Right hindlimb (tissue), 1 donor: ENCODE measurements at regions not wholly inside any gene's neighbourhood (a gene's known extent, or its start where the extent isn't known, plus 50 kb on each side); places are given as distances from the start of the nearest gene placed in this dataset.
"Not testable (repeated sequence)": the region's sequence is repeated elsewhere in the genome, so short reads cannot be mapped to it uniquely, and the experiment has no call there.

Source experiments
- DNase-seq: peaks from one replicate; pipeline ENCODE4 v3.0.0-alpha.2; 2018

- no peak for DNase-seq
These were observed 95.0 kb upstream of the RUFY1 start for GRCh38 chr5:179455320-179455719.

- no peak for DNase-seq
These were observed 96.0 kb upstream of the RUFY1 start for GRCh38 chr5:179454356-179454755.

GRCh38 chr5:179453616-179454015, 96.7 kb upstream of the RUFY1 start:
- DNase-seq = no peak

GRCh38 chr5:179452356-179453230, 97.8 kb upstream of the RUFY1 start:
- DNase-seq = no peak

GRCh38 chr5:179451828-179452196, 98.5 kb upstream of the RUFY1 start:
- DNase-seq = no peak

- DNase-seq = no peak
These were observed 99.1 kb upstream of the RUFY1 start for GRCh38 chr5:179451114-179451827.

GRCh38 chr5:179449950-179450349, 100.4 kb upstream of the RUFY1 start:
- DNase-seq = not testable (repeated sequence)

GRCh38 chr5:179448282-179448681, 102.1 kb upstream of the RUFY1 start:
- DNase-seq = not testable (repeated sequence)

GRCh38 chr5:179442289-179442688, 97.0 kb upstream of the ADAMTS2 start:
- not testable (repeated sequence) for DNase-seq

- peak; percentile 13 for DNase-seq
These were observed 94.1 kb upstream of the ADAMTS2 start for GRCh38 chr5:179439181-179439985.

- peak; percentile 6 for DNase-seq
These were observed 93.2 kb upstream of the ADAMTS2 start for GRCh38 chr5:179438461-179438860.

GRCh38 chr5:179438011-179438441, 92.8 kb upstream of the ADAMTS2 start:
- no peak for DNase-seq

GRCh38 chr5:179437341-179438001, 92.2 kb upstream of the ADAMTS2 start:
- no peak for DNase-seq

GRCh38 chr5:179436321-179437122, 91.3 kb upstream of the ADAMTS2 start:
- no peak for DNase-seq

- DNase-seq = no peak
These were observed 90.6 kb upstream of the ADAMTS2 start for GRCh38 chr5:179435731-179436315.

GRCh38 chr5:179435181-179435580, 89.9 kb upstream of the ADAMTS2 start:
- DNase-seq = no peak

- peak; percentile 5 for DNase-seq
These were observed 87.3 kb upstream of the ADAMTS2 start for GRCh38 chr5:179432547-179432946.

GRCh38 chr5:179431221-179431824, 86.1 kb upstream of the ADAMTS2 start:
- peak; percentile 5 for DNase-seq

- peak; percentile 2 for DNase-seq
These were observed 85.2 kb upstream of the ADAMTS2 start for GRCh38 chr5:179430193-179431175.

GRCh38 chr5:179427676-179428056, 82.4 kb upstream of the ADAMTS2 start:
- peak; percentile 7 for DNase-seq
